ENCODE measurements at regions not wholly inside any gene's neighbourhood (a gene's known extent, or its start where the extent isn't known, plus 50 kb on each side); places are given as distances from the start of the nearest gene placed in this dataset.

GRCh38 chr4:15244354-15244753 is 183.5 kb upstream of the C1QTNF7 start:
- TF ChIP-seq CTCF (IDR thresholded peaks at IDR 0.05; ENCODE audit: low read length) (no peak), EZH2phosphoT487 (IDR thresholded peaks at IDR 0.05; ENCODE audit: low read length) (no peak), EZH2 (optimal IDR thresholded peaks at IDR 0.05; ENCODE audit: low read depth, low read length) (no peak)
